ENCODE measurements at regions not wholly inside any gene's neighbourhood (a gene's known extent, or its start where the extent isn't known, plus 50 kb on each side); places are given as distances from the start of the nearest gene placed in this dataset.

- H3K27ac ChIP-seq: no peak overlapping the region
- H3K79me2 ChIP-seq (ENCODE audit: insufficient read depth, low read depth): no peaks in the 10 kb centered on the region
- no peaks in the 10 kb centered on the region for H3K4me1 ChIP-seq (ENCODE audit: low read depth, poor library complexity, severe bottlenecking)
- H4K20me1 ChIP-seq (ENCODE audit: insufficient read depth): no peaks in the 10 kb centered on the region
- no peak overlapping the region for H2AFZ ChIP-seq (ENCODE audit: low read depth)
- no peaks in the 10 kb centered on the region for H3K36me3 ChIP-seq (ENCODE audit: insufficient read depth)
- no peak overlapping the region for H3K4me2 ChIP-seq
- H3K4me3 ChIP-seq (IDR thresholded peaks at IDR 0.05; ENCODE audit: insufficient read depth, low read depth, low read length): no peak overlapping the region
- H3K27me3 ChIP-seq (ENCODE audit: insufficient read depth, low read depth): no peaks in the 10 kb centered on the region
- H3K9ac ChIP-seq: no peak overlapping the region
- TF ChIP-seq CTCF (conservative IDR thresholded peaks at IDR 0.05; ENCODE audit: low read depth, low read length): no peak
Measured at GRCh38 chr13:103794526-103794925, 728.3 kb upstream of the SLC10A2 start.

DNA sequence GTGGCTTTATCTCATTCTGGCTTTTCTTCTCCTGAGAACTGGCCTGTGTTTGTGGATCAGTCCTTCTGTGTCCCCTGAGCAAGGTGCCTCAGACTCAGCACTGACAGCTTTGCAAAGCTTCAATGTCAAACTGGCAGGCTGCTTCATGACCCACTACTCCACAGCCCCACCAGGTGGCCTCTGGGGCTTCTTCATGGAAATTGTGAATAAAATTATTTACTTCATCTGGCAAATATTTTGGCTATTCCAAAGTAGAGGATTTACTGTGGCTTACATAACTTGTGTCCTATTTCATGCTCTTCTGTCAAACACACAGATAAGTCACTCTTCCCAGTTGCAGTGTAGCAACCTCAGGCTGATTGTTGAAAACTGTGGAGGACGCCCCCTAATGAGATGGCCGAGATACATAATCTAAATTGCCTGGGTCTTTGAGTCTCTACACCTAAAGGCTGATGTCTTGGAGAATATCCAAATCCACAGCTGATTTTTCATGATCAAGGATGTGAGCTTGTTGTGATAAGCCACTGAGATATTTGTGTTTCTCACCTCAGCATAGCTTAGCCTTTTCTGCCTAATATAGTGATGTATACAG lies 721.9 kb upstream of the SLC10A2 start:
- no peak overlapping the region for H3K27ac ChIP-seq
- no peaks in the 10 kb centered on the region for H3K4me1 ChIP-seq (ENCODE audit: low read depth, poor library complexity, severe bottlenecking)
- TF ChIP-seq CTCF (conservative IDR thresholded peaks at IDR 0.05; ENCODE audit: low read depth, low read length): 0 out of 2 replicates have a peak, but pooled peaks have one; percentile 18
- H3K4me2 ChIP-seq: no peak overlapping the region
- H2AFZ ChIP-seq (ENCODE audit: low read depth): no peak overlapping the region
- no peaks in the 10 kb centered on the region for H3K36me3 ChIP-seq (ENCODE audit: insufficient read depth)
- no peak overlapping the region for H3K4me3 ChIP-seq (IDR thresholded peaks at IDR 0.05; ENCODE audit: insufficient read depth, low read depth, low read length)
- no peaks in the 10 kb centered on the region for H3K27me3 ChIP-seq (ENCODE audit: insufficient read depth, low read depth)
- H4K20me1 ChIP-seq (ENCODE audit: insufficient read depth): no peaks in the 10 kb centered on the region
- no peak overlapping the region for H3K9ac ChIP-seq
- H3K79me2 ChIP-seq (ENCODE audit: insufficient read depth, low read depth): no peaks in the 10 kb centered on the region

DNA sequence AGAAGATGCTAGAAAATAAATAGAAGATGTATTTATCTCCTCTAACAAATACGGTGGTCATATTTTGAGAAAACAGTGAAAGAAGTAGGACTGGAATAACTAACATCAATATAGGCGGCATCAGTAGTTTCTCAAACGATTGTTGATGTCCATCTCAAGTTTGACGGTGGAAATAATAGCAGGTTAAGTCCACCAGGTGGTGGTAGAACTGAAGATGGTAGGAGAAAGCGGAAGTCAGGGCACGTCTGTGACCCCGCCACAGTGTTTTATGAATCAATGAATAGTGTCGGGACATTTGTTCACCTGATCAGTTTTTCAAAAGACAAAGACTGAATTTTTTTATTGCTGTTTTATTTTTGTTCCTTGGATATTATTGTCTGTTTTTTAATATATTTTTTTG lies 706.4 kb upstream of the SLC10A2 start:
- no peaks in the 10 kb centered on the region for H3K79me2 ChIP-seq (ENCODE audit: insufficient read depth, low read depth)
- no peak overlapping the region for H3K4me2 ChIP-seq
- no peak overlapping the region for H3K27ac ChIP-seq
- TF ChIP-seq CTCF (conservative IDR thresholded peaks at IDR 0.05; ENCODE audit: low read depth, low read length): no peak
- H3K4me1 ChIP-seq (ENCODE audit: low read depth, poor library complexity, severe bottlenecking): no peaks in the 10 kb centered on the region
- H3K9ac ChIP-seq: no peak overlapping the region
- H3K27me3 ChIP-seq (ENCODE audit: insufficient read depth, low read depth): no peaks in the 10 kb centered on the region
- H3K4me3 ChIP-seq (IDR thresholded peaks at IDR 0.05; ENCODE audit: insufficient read depth, low read depth, low read length): no peak overlapping the region
- H2AFZ ChIP-seq (ENCODE audit: low read depth): no peak overlapping the region
- H4K20me1 ChIP-seq (ENCODE audit: insufficient read depth): no peaks in the 10 kb centered on the region
- no peaks in the 10 kb centered on the region for H3K36me3 ChIP-seq (ENCODE audit: insufficient read depth)

GRCh38 chr13:103762523-103762922 lies 696.3 kb upstream of the SLC10A2 start:
- no peak overlapping the region for H3K4me3 ChIP-seq (IDR thresholded peaks at IDR 0.05; ENCODE audit: insufficient read depth, low read depth, low read length)
- no peak overlapping the region for H2AFZ ChIP-seq (ENCODE audit: low read depth)
- no peak overlapping the region for H3K9ac ChIP-seq
- H3K36me3 ChIP-seq (ENCODE audit: insufficient read depth): no peaks in the 10 kb centered on the region
- H3K4me2 ChIP-seq: no peak overlapping the region
- H3K79me2 ChIP-seq (ENCODE audit: insufficient read depth, low read depth): no peaks in the 10 kb centered on the region
- H4K20me1 ChIP-seq (ENCODE audit: insufficient read depth): no peaks in the 10 kb centered on the region
- no peak for TF ChIP-seq CTCF (conservative IDR thresholded peaks at IDR 0.05; ENCODE audit: low read depth, low read length)
- H3K27me3 ChIP-seq (ENCODE audit: insufficient read depth, low read depth): no peaks in the 10 kb centered on the region
- H3K27ac ChIP-seq: no peak overlapping the region
- H3K4me1 ChIP-seq (ENCODE audit: low read depth, poor library complexity, severe bottlenecking): no peaks in the 10 kb centered on the region

Data from KMS-11 (cell line).